Lower lobe of right lung (tissue), 2 donors: ENCODE measurements at regions not wholly inside any gene's neighbourhood (a gene's known extent, or its start where the extent isn't known, plus 50 kb on each side); places are given as distances from the start of the nearest gene placed in this dataset.

Source experiments
- ATAC-seq, 2 donors: fragments of 200-7000 bp; cut with Tn5 transposase; one replicate each; pipeline ENCODE4 v1.9.1; 2020 to 2022; ENCODE audit warnings: mild to moderate bottlenecking in 2 of 2, moderate library complexity in 2 of 2
- DNase-seq: peaks from one replicate; pipeline ENCODE4 v3.0.0-alpha.2; 2020
- H3K27ac ChIP-seq: fragments of 200-600 bp; one replicate; pipeline ENCODE4 v1.8.0; 2022
- H3K27me3 ChIP-seq: fragments of 200-600 bp; one replicate; pipeline ENCODE4 v1.8.0; 2022; ENCODE audit warnings: low read depth
- H3K36me3 ChIP-seq: fragments of 200-600 bp; one replicate; pipeline ENCODE4 v1.8.0; 2022; ENCODE audit warnings: mild to moderate bottlenecking
- H3K4me1 ChIP-seq: fragments of 200-600 bp; one replicate; pipeline ENCODE4 v1.8.0; 2022
- H3K4me3 ChIP-seq: fragments of 200-600 bp; one replicate; pipeline ENCODE4 v1.8.0; 2022; ENCODE audit warnings: mild to moderate bottlenecking
- H3K9me3 ChIP-seq: fragments of 200-600 bp; one replicate; pipeline ENCODE4 v1.8.0; 2022
- intact Hi-C: fragments of 100-400 bp; cut with DNase I; formaldehyde crosslinking; loops from one replicate; pipeline ENCODE4 v1.11.0; 2022
- TF ChIP-seq, protein P1 (sequence below): fragments of 200-600 bp; IDR thresholded peaks from one replicate; pipeline ENCODE4 v1.8.0; 2022; ENCODE audit warnings: antibody characterized with exemption, mild to moderate bottlenecking
- donor health status: DM: no; HTN: yes; CAD: no; lungs with severe emphysema.

GRCh38 chr12:78483767-78484315 lies 380.7 kb upstream of the SYT1 start:
- no peak for DNase-seq
- Histone ChIP-seq H3K36me3 (no peaks in the 10 kb centered on the region), H3K4me3 (no peak overlapping the region), H3K27ac (no peak overlapping the region), H3K9me3 (no peaks in the 10 kb centered on the region), H3K27me3 (no peaks in the 10 kb centered on the region), H3K4me1 (no peaks in the 10 kb centered on the region)
- intact Hi-C loops: no loop called here
- TF ChIP-seq, protein P1, sequence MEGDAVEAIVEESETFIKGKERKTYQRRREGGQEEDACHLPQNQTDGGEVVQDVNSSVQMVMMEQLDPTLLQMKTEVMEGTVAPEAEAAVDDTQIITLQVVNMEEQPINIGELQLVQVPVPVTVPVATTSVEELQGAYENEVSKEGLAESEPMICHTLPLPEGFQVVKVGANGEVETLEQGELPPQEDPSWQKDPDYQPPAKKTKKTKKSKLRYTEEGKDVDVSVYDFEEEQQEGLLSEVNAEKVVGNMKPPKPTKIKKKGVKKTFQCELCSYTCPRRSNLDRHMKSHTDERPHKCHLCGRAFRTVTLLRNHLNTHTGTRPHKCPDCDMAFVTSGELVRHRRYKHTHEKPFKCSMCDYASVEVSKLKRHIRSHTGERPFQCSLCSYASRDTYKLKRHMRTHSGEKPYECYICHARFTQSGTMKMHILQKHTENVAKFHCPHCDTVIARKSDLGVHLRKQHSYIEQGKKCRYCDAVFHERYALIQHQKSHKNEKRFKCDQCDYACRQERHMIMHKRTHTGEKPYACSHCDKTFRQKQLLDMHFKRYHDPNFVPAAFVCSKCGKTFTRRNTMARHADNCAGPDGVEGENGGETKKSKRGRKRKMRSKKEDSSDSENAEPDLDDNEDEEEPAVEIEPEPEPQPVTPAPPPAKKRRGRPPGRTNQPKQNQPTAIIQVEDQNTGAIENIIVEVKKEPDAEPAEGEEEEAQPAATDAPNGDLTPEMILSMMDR: no peak
- peak; percentile 15 to 79 for ATAC-seq

GRCh38 chr12:78489990-78490389 lies 374.6 kb upstream of the SYT1 start:
- TF ChIP-seq, protein P1: no peak
- Histone ChIP-seq H3K27me3 (no peaks in the 10 kb centered on the region), H3K36me3 (no peaks in the 10 kb centered on the region), H3K27ac (no peak overlapping the region), H3K9me3 (no peaks in the 10 kb centered on the region), H3K4me3 (no peak overlapping the region), H3K4me1 (no peaks in the 10 kb centered on the region)
- no peak for DNase-seq
- ATAC-seq: no peak
- intact Hi-C loops: no loop called here

GRCh38 chr12:78490861-78491260 lies 373.7 kb upstream of the SYT1 start:
- no peaks in the 10 kb centered on the region for H3K9me3 ChIP-seq
- no peak overlapping the region for H3K4me3 ChIP-seq
- TF ChIP-seq, protein P1: no peak
- H3K36me3 ChIP-seq: no peaks in the 10 kb centered on the region
- no peaks in the 10 kb centered on the region for H3K27me3 ChIP-seq
- no peak overlapping the region for H3K27ac ChIP-seq
- DNase-seq (no peak), ATAC-seq (no peak)
- intact Hi-C loops: no loop called here
- H3K4me1 ChIP-seq: no peaks in the 10 kb centered on the region

GRCh38 chr12:78494911-78495310 lies 369.7 kb upstream of the SYT1 start:
- H3K4me1 ChIP-seq: no peaks in the 10 kb centered on the region
- no peaks in the 10 kb centered on the region for H3K36me3 ChIP-seq
- no peak for DNase-seq
- H3K27me3 ChIP-seq: no peaks in the 10 kb centered on the region
- intact Hi-C loops: no loop called here
- H3K4me3 ChIP-seq: no peak overlapping the region
- no peak overlapping the region for H3K27ac ChIP-seq
- no peak for ATAC-seq
- H3K9me3 ChIP-seq: no peaks in the 10 kb centered on the region
- TF ChIP-seq, protein P1: no peak

DNA sequence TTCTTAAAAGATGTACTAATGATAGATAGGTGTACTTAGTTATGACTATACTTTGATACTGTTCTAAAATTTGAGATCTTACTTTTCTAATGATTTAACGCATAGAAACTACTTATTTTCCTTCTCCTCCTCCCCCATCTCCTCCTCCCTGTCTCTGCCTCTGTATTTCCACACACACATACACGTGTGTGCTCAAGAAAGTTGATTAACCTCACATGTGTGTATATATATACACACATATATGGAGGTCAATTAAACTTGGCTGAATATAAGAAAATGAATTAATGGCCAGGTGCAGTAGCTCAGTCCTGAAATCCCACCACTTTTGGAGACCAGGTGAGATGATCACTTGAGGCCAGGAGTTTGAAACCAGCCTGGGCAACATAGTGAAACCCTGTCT lies 362.7 kb upstream of the SYT1 start:
- H3K27me3 ChIP-seq: no peaks in the 10 kb centered on the region
- H3K36me3 ChIP-seq: no peaks in the 10 kb centered on the region
- intact Hi-C loops: no loop called here
- H3K27ac ChIP-seq: no peak overlapping the region
- H3K4me1 ChIP-seq: no peaks in the 10 kb centered on the region
- no peak overlapping the region for H3K4me3 ChIP-seq
- DNase-seq (no peak), ATAC-seq (no peak)
- H3K9me3 ChIP-seq: no peaks in the 10 kb centered on the region
- TF ChIP-seq, protein P1: no peak

DNA sequence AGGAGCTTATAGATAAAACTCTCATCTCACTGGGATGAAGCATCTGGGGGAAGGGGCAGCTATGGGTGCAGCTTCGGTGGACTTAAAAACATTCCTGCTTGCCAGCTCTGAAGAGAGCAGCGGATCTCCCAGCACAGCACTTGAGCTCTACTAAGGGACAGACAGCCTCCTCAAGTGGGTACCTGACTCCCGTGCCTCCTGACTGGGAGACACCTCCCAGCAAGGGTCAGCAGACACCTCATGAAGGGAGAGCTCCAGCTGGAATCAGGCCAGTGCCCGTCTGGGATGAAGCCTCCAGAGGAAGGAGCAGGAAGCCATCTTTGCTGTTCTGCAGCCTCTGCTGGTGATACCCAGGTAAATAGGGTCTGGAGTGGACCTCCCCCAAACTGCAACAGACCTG lies 345.2 kb upstream of the SYT1 start:
- DNase-seq: no peak
- H3K4me1 ChIP-seq: no peaks in the 10 kb centered on the region
- H3K27me3 ChIP-seq: no peaks in the 10 kb centered on the region
- H3K36me3 ChIP-seq: no peaks in the 10 kb centered on the region
- TF ChIP-seq, protein P1: no peak
- intact Hi-C loops: no loop called here
- no peak overlapping the region for H3K4me3 ChIP-seq
- H3K27ac ChIP-seq: no peak overlapping the region
- H3K9me3 ChIP-seq: no peaks in the 10 kb centered on the region
- no peak for ATAC-seq
